A673 (cell line): ENCODE measurements at regions not wholly inside any gene's neighbourhood (a gene's known extent, or its start where the extent isn't known, plus 50 kb on each side); places are given as distances from the start of the nearest gene placed in this dataset.
"Not testable (repeated sequence)": the region's sequence is repeated elsewhere in the genome, so short reads cannot be mapped to it uniquely, and the experiment has no call there.

Experiments used
- CTCF ChIP-seq: fragments of 300-800, 200-600 bp; sonication (generic); conservative IDR thresholded peaks from 2 replicates; pipeline ENCODE4 v1.5.1; 2017; ENCODE audit warnings: low read depth, mild to moderate bottlenecking, antibody characterized with exemption, low read length, moderate library complexity, mixed read lengths
- EZH2 ChIP-seq: fragments of 200-600 bp; sonication (generic); IDR thresholded peaks from 2 replicates; pipeline ENCODE4 v1.6.1; 2017; ENCODE audit warnings: borderline replicate concordance, low read depth, mild to moderate bottlenecking, mixed read lengths, antibody characterized with exemption, low read length; ENCODE audit not compliant: poor library complexity, severe bottlenecking

GRCh38 chr1:213545181-213545580 lies 442.6 kb upstream of the PROX1 start:
- TF ChIP-seq CTCF, EZH2: not testable (repeated sequence)
